ENCODE measurements at regions not wholly inside any gene's neighbourhood (a gene's known extent, or its start where the extent isn't known, plus 50 kb on each side); places are given as distances from the start of the nearest gene placed in this dataset.

DNA sequence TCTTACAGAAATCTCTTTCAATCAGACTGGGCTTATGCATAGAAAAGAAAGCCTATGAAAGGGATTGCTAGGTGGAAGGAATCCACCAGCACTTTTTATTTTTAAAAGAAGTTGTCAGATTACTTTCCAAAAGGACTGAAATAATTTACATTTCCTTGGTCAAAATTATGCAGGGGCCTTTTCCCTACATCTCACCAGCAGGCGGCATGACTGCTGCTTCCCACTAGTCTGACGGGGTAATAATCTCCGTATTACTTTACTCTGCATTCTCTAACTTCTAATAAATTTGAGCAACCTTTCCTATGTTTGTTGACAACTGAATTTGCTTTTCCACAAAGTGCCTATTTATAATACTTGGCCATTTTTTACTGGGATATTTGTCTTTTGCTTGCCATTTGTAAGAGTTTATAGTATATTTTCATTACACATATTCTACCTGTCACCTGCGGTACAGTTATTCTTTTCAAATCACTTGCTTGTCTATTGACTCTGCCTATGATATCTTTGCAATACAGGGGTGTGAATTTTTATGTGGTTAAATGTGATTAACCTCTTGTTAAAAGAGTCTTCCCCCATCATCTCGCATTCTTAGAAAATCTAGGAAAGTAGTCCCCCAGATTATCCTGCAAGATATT, 51.9 kb upstream of the USP47 start:
- intact Hi-C loops (cut with micrococcal nuclease): loop anchor here (1.0 to 5.0 kb wide), 4 partner anchors 59 to 633 kb away; no protein-coding TSS in a partner anchor

DNA sequence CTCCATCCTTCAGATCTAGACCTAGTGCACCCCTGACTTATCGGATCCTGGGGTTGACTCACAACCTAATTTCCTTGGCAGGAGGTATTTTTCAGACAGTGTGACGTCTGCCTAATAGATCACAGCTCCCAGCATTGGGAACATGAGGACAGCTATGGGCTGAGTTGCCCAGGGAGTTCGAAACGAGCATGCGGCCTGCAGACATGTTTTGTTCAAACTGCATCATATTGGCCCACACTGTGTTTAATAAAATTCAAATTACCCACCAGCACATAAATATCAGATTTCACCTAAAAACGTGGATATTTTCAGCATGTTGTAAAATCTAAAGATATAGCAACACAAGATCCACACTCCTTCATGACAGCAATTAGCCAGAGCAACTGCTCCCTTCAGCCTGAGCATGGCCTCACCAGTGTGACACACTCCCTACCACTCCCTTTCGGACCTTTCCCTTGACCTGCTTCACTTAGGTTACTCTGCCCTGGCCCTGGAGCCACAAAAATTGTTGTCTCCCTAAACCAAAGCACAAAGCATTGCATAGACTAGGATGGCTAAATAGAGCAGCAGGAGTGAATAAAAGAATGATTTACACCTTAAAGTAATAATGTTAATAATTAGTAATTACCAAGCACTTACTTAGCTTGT, 53.6 kb upstream of the USP47 start:
- intact Hi-C loops (cut with micrococcal nuclease): loop anchor here (2.0 to 5.0 kb wide), 3 partner anchors 257 to 631 kb away; no protein-coding TSS in a partner anchor

DNA sequence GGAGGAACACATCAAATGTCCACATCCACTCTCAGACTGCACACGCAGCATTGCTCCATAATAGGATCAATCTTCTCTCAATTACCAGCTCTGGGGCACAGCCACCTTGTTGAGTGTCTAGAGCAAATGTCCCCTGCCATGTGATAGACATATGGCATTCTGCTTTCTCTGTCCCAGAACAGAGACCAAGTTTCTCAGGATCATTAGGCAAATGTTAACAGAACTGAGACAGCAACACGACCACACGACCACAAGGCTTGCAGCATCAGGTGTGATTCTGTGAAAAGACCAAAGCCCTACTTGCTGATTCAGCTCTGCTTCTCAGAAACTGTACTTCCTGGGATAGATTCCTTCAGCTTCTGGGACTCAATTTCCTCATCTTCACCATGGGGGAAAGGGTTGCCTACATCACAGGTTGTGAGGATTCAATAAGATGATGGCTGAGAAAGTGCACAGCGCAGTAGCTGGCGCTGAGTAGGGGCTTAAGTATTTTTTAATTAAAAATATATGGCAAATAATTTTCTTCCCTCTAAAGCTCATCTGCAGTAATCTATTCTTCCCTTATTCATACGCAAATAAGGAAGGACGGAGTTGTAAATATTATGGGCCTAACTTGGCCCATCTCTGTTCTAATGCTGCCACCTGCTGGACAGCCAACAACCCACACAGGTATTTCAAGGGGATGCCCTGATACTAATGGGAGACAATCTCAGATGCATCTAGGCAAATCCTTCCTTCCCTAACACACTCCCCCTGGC, 54.3 kb upstream of the USP47 start:
- intact Hi-C loops (cut with micrococcal nuclease): loop anchor here (1.0 to 5.0 kb wide), 10 partner anchors 257 to 1017 kb away; no protein-coding TSS in a partner anchor

DNA sequence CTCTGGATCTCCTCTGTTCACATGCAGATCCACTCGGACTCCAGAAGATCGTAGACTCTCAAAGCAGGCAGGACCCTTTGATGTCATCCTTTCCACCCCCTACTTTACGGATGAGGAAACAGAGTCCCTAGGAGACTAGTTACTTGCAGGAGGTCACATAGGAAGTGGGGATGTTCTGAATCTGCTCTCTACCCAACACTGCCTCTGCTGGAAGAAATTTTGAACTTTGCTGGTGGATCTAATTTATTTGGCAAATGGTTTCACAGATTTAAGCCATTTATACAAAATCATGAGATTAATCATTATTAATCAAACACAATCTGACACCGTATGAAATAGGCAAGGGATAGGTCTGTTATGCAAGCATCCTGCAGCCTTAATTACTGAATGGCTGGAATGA, 55.0 kb upstream of the USP47 start:
- intact Hi-C loops (cut with micrococcal nuclease): loop anchor here (1.0 to 5.0 kb wide), 8 partner anchors 386 to 1016 kb away; no protein-coding TSS in a partner anchor

DNA sequence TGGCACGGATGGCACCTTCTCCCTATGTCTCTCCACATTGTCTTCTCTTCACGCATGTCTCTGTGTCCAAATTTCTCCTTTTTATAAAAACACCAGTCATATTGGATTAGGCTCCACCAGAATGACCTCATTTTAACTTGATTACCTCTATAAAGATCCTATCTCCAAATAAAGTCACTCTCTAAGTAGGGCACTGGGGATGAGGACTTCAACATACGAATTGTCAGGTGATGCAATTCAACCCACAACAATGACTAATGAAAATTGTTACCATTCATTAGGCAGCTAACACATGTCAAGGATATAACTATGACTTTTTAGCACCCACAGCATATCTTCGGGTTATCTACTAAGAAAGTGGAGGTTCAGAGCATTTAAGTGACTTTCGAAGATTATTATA, 55.5 kb upstream of the USP47 start:
- intact Hi-C loops (cut with micrococcal nuclease): loop anchor here (2.0 to 5.0 kb wide), 3 partner anchors 385 to 907 kb away; no protein-coding TSS in a partner anchor

DNA sequence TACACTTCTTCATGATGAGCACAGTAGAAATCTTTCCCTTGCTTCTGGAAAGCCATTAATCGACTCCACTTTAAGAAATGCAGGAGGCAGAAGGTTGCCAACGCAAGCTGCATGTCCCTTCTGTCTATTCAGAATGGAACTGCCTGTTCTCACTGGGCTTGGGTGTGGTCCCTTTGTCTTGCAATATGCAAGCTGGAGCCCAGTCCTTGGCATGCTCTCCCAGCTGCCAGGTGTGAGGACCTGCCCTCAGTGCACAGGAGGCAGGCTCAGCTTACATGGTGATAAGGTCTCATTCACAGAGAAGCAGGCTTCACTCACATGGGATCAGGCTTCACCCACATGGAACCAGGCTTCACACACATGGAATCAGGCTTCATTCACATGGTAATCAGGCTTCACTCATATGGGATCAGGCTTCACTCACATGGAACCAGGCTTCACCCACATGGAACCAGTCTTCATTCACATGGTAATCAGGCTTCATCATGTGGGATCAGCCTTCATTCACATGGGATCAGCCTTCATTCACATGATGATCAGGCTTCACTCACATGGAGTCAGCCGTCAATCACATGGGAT, 59.2 kb upstream of the USP47 start:
- intact Hi-C loops (cut with micrococcal nuclease): no loop called here

DNA sequence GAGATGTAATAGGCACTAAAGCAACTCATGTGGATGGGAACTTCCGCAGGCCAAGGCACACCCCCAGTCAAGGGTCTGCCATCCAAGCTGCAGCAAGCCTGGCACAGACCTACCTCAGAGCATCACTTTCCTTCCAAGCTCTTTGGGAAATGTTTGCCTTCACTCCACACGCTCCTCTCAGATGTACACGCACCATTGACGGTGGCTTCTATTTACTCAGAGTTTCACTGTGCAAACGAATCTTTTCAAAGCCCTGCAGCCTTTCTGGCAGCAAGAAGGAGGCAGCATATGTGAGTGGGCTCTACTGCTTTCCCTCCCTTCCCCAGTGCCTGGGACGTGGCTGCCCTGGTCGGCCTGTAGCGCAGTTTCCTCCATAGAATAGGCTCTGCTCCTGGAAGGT, 60.9 kb upstream of the USP47 start:
- intact Hi-C loops (cut with micrococcal nuclease): no loop called here

DNA sequence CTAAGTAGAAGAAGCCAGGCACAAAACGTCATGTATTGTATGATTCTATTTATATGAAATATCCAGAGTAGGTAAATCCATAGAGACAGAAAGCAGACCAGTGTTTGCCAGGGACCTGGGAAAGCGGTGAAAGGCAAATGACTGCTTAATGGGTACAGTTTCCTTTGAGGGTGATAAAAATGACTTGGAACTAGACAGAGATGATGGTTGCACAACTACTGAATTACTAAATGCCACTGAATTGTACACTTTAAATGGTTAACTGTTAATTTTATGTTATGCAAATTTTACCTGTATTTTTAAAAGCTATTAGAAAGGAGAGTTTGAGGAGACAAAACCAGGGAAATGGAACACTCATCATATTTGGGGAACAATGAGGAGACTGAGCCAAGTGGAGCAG, 61.8 kb upstream of the USP47 start:
- intact Hi-C loops (cut with micrococcal nuclease): no loop called here

DNA sequence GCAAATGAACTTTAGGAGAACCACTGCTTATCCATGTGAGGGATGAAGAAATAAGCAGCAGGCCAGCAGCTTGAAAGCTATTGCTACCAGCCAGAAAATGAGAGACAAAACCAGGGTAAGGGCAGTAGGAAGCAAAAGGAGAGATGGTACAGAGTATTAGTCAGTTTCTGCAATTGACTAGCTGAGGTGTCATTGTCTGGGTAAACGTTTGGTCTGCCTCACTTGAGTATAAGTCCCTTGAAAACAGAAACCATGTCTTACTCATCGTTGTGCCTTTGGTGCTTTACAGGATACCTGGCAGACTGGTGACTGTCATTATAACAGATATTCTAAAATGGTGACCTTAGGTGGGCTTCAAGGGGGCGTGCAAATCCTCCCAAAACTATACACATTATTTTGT, 63.9 kb upstream of the USP47 start:
- intact Hi-C loops (cut with micrococcal nuclease): no loop called here

DNA sequence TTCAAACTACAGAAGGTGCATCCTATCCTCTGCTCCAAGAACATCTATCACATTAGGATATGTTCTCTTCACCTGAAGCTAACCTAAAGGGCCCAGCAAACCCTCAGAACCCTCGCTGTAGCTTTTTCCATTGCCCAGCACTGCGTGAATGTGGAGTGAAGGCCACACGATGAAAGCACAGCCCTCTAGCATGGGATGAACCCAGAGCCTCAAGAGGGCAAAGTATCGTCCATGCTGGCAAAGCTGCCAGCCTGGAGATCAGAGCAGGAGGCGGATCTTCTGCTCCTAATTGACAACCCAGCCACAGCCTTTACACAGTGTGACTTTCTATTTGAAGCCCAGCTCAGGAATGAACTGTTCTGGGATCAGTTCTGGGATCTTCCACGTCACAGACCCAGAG, 65.1 kb upstream of the USP47 start:
- intact Hi-C loops (cut with micrococcal nuclease): no loop called here

DNA sequence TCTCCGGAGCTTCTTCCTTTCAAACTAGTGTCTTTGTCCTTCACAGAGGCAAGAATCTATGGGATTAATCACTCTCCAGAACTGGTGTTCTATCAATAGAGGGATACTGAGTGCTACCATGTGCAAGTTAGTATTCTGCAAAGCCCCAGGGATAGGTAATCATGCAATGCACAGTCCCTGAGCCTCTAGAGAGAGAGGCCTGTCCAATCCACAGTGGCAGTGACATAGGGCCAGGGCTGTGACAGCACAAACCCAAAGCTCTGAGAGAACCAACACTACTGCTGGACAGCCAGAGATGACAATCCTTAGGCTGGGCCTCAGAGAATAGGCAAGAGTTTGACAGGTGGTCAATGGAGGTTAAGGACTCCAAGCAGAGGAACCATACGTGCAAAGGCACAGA, 66.8 kb upstream of the USP47 start:
- intact Hi-C loops (cut with micrococcal nuclease): no loop called here

DNA sequence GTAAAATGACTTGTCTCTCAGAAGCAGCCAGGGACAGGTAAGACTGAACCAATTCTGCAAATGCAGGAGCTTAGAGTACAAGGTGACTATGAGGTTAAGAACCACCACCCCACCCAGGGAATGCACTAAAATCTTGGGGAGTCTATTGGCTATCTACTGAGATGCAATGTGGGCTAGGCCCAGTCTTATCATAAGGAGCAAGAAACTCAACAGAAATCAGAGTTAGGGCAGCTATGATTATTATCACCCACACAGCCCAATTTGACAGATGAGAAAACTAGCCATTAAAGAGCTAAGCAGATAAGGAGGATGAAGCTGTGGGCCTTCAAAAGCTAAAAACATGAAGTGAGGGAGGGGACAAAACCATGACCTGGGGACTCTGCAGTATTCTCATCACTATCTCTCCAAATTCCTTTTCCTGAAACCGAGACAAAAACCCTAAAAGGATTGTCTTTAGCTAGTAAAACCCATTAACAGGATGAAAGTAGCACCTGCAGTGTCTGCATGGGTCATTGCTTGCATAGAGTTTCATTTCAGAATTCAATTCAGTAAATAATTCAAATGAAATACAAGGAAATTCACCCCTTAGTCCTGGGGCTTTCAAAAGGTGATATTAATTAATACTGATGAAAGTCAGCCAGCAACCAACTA, 68.8 kb upstream of the USP47 start:
- intact Hi-C loops (cut with micrococcal nuclease): no loop called here

DNA sequence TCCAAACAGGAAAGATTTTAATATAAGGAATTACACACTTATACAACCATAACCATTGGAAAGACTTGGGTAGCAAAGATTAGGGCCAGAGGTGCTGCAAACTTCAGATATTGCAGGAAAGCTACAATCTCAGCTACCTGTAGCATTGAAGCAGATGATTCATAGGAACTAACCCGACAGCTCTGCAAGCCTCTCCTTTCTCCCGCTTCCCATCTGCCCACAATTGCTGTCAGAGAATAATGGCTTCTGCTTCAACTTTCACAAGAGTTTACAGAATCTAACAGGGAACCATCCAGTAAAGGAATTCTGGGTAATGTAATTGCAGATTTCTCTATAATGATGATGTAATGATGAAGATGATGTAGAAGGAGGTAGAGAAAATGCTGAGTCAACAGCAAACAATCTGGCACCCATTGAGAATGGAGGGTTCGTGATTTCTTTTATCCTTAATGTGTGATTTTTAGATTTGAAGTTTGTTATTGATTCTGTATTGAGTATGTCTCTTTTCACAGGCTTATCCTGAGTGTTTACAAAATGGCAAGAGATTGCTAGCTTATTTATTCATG, 70.8 kb upstream of the USP47 start:
- intact Hi-C loops (cut with micrococcal nuclease): no loop called here

DNA sequence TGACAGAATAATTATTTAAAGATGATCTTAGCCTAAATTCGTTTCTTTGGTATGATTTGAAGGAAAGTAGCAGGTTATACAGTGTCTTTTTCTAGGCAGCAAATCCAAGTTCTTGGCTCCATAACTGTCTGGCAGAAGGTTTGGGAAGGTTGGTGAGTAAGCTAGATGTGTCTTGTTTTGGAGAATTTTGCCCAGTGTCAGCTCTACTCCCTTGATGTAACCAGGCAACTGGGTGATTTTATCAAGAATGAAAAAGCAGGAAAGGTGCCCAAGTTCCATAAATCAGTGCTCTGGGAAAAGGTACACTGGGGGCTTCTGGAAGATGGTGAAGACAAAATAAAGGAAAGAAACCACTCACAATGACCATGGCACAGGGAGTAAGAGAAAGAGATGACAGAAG, 71.5 kb upstream of the USP47 start:
- intact Hi-C loops (cut with micrococcal nuclease): no loop called here

DNA sequence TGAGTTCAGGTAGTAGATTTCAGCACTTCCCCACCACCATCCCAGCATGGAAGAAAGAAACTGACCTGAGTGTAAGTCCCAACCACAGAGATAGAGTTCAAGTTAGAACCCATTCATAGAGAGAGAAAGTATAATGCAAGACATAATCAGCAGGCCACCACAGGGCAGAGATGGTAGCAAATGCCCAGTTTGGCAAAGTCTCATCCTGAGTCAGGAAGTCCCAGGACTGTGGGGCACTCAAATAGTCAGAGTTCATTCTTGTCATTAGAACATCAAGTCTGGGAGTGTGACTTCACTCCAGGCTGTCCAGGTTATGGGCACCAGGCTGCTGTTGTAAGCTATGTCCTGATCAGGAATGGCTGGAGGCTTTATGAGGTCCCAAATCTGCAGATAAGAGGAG, 72.0 kb upstream of the USP47 start:
- intact Hi-C loops (cut with micrococcal nuclease): no loop called here

DNA sequence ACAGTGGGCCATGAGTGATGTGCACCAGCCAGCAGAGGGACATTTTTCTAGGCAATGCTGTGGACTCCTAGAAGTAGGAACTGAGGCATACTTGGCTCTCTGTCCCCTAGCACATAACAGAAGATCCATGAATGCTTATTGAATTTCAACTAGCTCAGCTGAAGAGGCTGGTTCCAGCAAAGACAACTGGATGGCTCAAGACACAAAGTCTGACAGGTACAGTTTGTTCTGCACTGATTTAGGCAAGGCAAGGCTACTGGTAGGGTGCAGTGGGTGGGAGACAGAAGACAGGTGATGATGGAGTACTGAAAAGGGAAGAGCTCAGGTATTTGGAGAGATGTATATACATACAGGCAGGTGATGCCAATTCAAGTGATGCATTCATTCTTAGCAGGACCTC, 72.4 kb upstream of the USP47 start:
- intact Hi-C loops (cut with micrococcal nuclease): no loop called here

DNA sequence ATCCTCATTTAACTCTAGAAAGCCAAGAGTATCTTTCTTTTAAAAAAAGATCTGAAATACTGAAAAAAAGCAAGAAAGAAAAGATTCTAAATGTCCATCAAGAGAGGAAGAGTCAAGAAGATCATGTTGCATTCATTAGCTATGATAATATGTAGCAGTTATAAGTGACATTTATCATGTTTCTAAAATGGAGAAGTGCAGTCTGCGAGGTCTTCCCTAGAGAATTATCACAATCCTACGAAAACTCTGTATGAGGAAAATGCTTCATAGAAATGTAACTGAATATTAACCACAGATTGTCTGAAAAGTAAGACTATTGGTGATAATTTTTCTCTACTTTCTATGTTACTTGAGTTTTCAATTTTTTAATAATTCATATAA, 77.4 kb upstream of the USP47 start:
- intact Hi-C loops (cut with micrococcal nuclease): no loop called here

DNA sequence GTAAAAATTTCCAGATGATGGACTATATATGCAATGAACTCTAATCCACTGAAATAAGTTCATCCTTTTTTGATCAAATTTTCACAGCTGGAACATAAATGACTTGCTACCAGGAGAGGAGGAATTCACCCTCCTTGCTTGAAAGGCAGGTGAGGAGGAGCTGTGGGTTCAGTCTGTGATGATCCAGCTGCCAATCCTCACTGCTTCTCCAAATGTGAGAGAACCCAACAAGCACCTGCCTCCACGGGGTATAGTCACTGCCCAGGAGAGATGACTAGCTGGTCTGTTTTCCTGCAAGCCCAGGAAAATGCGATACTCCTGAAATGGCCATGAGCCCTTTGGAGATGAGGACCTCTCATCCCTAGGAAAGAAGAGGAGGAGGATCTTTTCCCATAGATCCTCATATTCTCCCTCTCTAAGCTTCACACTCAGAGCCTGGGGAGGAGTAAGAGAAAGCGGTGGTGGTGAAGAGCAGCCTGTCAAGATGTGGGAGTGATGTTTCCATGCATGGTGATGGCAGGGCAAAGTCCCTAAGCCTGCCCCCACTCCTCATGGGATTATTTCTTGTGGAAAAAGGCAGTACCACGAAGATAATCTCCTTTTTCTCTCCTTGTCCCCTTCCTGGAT, 77.9 kb upstream of the USP47 start:
- intact Hi-C loops (cut with micrococcal nuclease): no loop called here

DNA sequence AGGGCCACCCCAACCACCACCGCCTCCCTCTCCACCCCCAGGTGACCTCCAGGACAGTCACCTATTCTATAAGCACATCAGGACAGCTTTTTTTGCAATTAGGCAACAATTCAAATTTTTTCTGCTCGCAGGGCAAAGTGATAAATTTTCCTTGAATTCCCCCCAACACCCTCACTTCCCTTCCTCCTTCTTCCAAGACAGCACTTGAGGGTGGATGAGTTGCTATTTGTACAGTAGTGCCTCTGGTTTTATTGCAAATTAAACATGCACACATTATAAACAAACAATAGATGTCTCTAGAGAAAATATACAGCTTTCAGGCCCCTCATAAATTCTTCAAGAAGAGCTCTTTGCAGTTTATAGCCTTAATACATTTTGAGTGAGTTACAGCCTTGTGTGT, 80.9 kb upstream of the USP47 start:
- intact Hi-C loops (cut with micrococcal nuclease): no loop called here

DNA sequence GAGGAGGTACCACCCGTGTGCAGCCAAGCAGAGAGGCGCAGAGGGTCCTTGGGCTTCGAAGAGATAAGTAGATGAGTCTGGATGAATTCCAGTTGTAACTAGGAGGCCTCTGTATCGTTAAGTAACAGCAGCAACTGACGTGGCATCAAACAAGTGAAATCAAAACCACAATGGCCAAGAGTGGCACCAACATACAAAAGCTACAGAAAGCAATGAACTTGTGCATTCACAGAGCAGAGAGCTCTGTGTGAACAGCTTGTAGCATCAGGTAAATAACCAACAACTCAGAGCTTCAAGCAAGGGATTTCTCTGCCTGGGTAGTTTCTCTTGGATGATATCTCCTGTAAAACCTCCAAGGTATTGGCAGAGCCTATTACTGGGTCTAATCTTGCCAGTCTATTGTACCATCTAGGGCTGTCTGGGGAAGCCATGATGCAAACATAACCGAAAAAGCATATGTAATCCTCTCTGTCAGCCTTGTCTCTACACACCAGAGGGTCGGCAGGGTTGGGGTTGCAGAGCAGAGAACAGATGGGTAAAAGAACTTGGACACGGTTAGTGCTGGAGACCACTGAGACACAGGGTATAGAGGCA, 83.1 kb upstream of the USP47 start:
- intact Hi-C loops (cut with micrococcal nuclease): no loop called here
